ENCODE measurements at regions not wholly inside any gene's neighbourhood (a gene's known extent, or its start where the extent isn't known, plus 50 kb on each side); places are given as distances from the start of the nearest gene placed in this dataset.

DNA sequence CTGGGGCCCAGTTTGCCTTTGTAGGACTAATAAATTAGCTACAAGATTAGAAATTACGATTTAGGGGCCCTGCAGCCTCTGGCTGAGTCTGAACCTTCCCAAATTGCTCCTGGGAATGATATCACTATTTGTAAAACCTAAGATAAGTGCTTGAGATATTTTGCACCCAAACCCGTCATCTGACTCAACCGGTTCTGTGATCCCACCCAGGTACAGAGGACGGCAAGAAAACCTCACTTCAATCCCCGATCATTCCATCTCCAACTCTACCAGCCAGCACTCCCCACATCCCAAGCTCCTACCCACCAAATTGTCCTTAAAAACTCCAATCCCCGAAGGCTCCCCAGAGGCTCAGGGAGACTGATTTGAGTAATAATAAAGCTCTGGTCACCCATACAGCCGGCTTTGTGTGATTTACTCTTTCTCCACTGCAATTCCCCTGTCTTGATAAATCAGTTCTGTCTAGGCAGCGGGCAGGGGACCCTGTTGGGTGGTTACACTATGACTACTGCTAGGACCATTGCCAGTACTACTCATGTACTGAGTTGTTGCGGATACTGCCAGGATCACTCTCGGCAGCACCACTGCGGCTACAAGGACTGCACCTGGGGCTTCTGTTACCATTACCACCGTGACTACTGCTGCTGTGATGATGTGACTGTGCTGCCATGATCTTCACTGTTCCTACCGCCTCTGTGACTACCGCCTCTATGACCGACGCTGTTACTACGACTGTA is 73.1 kb downstream of the IRF8 start:
- Histone ChIP-seq H3K4me1 (ENCODE audit: control insufficient read depth, insufficient read depth, low read length) (peaks cover 42% of the 10 kb centered on the region), H3K27me3 (ENCODE audit: control insufficient read depth, insufficient read depth, low read length) (no peaks in the 10 kb centered on the region), H3K9me3 (ENCODE audit: control insufficient read depth, low read depth, low read length) (no peaks in the 10 kb centered on the region), H3K36me3 (ENCODE audit: control insufficient read depth, insufficient read depth, low read length) (no peaks in the 10 kb centered on the region), H3K4me3 (ENCODE audit: low read length) (no peak overlapping the region), H3K27ac (ENCODE audit: low read length) (peak overlapping the region; percentile 53)
- WGBS (ENCODE audit: insufficient coverage, low lambda C conversion rate), result 100% methylated on average over 1 of the region's 17 CpGs
- peak in 1 of 2 donors; percentile 70 for DNase-seq

DNA sequence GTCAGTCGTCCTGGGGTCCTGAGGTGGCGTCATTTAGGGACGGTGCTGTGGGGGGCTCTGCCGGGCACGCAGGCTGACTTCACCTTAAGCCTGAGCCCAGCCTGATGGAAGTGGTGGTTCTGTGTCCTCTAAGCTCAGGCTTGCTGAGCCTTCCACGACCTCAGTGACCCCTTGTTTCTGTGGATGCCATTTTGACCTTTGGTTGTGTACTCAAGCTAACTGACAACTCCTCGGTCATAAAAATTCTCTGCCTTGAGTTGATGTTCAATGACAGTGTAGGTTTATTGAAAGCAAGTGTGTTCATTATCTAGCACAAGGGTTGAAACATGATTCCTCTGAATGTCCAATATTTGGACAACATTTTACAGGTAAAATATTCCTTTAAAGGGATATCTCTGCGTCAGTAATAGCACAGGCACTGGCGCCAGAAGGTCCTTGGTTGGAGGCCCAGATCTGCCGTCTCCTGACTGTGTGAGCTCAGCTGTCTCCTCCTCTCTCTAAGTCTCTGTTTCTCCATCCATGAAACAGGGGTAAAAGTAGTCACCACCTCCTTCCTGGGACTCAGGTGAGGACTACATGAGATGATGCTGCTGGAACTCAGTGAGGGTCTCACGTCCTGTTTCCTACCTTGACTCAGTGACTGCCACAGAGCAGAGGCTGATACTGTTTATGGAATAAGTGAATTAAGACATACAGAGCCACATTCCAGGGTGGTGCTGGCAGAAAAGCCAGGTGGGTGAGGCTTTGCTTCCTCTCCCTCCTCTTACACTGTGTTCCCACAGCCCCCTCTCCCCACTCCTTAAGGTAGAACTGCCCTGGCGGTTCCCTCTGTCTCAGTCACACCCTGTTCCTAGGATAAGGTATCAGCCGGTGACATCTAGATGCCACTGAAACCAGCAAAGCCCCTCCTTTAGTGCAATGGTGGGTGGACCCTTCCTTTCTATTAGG is 75.7 kb downstream of the IRF8 start:
- H3K27ac ChIP-seq (ENCODE audit: low read length), result peak overlapping the region; percentile 58
- whole genome bisulfite sequencing (ENCODE audit: insufficient coverage, low lambda C conversion rate), result no CpG with 5 or more reads among the region's 13 CpGs
- H3K9me3 ChIP-seq (ENCODE audit: control insufficient read depth, low read depth, low read length), result peaks cover 2% of the 10 kb centered on the region
- peaks cover 42% of the 10 kb centered on the region for H3K4me1 ChIP-seq (ENCODE audit: control insufficient read depth, insufficient read depth, low read length)
- peak; percentile 75 to 88 for DNase-seq
- no peak overlapping the region for H3K4me3 ChIP-seq (ENCODE audit: low read length)
- H3K36me3 ChIP-seq (ENCODE audit: control insufficient read depth, insufficient read depth, low read length), result no peaks in the 10 kb centered on the region
- no peaks in the 10 kb centered on the region for H3K27me3 ChIP-seq (ENCODE audit: control insufficient read depth, insufficient read depth, low read length)

DNA sequence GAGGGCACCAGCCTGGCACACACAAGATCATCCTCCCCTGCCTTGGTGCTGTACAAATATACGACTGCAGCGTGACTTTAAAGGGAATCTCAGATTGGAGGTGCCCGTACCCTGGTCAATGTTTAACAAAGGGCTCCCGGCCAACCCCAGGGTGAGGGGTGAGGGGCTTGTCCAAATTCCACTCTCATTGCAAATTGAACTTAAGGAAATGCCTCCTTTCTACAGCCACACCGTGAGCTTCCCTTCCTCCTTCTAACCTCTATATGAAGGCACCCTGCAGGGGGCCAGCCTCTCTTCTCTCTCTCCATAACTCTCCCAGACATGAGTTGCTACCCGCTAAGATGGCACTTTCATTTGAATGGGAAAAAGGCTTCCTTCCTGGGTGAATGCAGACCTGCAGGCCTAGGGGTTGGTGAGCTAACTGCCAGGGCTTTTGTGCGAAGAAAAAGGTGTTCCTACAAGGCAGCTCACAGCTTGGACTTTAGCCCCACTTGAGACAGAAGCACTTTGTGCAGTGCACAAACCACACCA is 76.6 kb downstream of the IRF8 start:
- no peak overlapping the region for H3K4me3 ChIP-seq (ENCODE audit: low read length)
- H3K4me1 ChIP-seq (ENCODE audit: control insufficient read depth, insufficient read depth, low read length), result peaks cover 36% of the 10 kb centered on the region
- peak; percentile 47 to 88 for DNase-seq
- no peaks in the 10 kb centered on the region for H3K36me3 ChIP-seq (ENCODE audit: control insufficient read depth, insufficient read depth, low read length)
- H3K27ac ChIP-seq (ENCODE audit: low read length), result peak overlapping the region; percentile 58
- no CpG with 5 or more reads among the region's 7 CpGs for WGBS (ENCODE audit: insufficient coverage, low lambda C conversion rate)
- peaks cover 2% of the 10 kb centered on the region for H3K9me3 ChIP-seq (ENCODE audit: control insufficient read depth, low read depth, low read length)
- H3K27me3 ChIP-seq (ENCODE audit: control insufficient read depth, insufficient read depth, low read length), result no peaks in the 10 kb centered on the region

DNA sequence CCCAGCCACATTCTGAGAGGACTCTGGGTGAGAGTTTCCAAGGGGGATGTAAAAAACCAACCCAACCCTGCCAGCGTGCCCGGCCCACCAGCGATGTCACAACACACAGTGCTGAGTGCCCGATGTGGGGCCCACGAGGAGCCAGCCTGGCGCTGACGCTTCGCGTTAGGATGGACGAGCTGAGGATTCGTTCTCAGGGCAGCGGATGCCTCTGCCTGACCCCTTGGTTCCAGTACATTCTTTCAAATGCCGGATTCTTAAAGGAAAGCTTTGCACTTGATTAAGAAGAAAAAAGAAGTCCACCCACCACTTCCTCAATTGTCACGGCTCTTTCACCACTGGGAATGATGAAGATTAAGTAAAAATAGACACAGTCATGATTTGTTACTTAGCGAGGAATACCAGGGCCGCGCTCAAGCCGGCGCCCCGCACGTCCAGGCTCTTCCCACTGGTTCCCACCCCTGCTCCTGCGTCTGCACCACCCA is 79.4 kb downstream of the IRF8 start:
- no CpG with 5 or more reads among the region's 22 CpGs for WGBS (ENCODE audit: insufficient coverage, low lambda C conversion rate)
- H3K27me3 ChIP-seq (ENCODE audit: control insufficient read depth, insufficient read depth, low read length), result no peaks in the 10 kb centered on the region
- no peak overlapping the region for H3K27ac ChIP-seq (ENCODE audit: low read length)
- no peak overlapping the region for H3K4me3 ChIP-seq (ENCODE audit: low read length)
- peaks cover 25% of the 10 kb centered on the region for H3K4me1 ChIP-seq (ENCODE audit: control insufficient read depth, insufficient read depth, low read length)
- DNase-seq, result no peak
- H3K9me3 ChIP-seq (ENCODE audit: control insufficient read depth, low read depth, low read length), result peaks cover 2% of the 10 kb centered on the region
- H3K36me3 ChIP-seq (ENCODE audit: control insufficient read depth, insufficient read depth, low read length), result no peaks in the 10 kb centered on the region

DNA sequence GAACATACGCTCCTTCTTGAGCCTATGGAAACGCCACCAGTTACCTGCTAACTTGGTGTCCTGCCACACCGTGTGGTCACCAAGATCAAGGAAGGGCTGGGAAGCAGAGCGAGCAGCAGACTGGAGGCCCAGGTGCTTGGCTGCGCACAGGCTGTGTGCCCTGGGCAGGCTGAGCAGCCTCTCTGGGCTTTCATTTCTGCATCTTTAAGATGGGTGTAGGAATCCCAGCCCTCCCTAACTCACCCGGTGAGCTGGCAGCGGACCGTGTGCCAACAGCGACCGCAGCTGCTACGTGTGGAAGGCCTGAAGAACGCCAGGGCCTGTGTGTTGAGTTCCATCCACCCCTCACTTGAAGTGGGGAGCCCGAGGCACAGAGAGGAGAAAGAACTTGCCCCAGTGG is 80.0 kb downstream of the IRF8 start:
- H3K4me1 ChIP-seq (ENCODE audit: control insufficient read depth, insufficient read depth, low read length), result peaks cover 28% of the 10 kb centered on the region
- H3K9me3 ChIP-seq (ENCODE audit: control insufficient read depth, low read depth, low read length), result peaks cover 2% of the 10 kb centered on the region
- WGBS (ENCODE audit: insufficient coverage, low lambda C conversion rate), result no CpG with 5 or more reads among the region's 13 CpGs
- no peaks in the 10 kb centered on the region for H3K36me3 ChIP-seq (ENCODE audit: control insufficient read depth, insufficient read depth, low read length)
- H3K4me3 ChIP-seq (ENCODE audit: low read length), result no peak overlapping the region
- peaks cover 2% of the 10 kb centered on the region for H3K27me3 ChIP-seq (ENCODE audit: control insufficient read depth, insufficient read depth, low read length)
- no peak overlapping the region for H3K27ac ChIP-seq (ENCODE audit: low read length)
- DNase-seq, result no peak

DNA sequence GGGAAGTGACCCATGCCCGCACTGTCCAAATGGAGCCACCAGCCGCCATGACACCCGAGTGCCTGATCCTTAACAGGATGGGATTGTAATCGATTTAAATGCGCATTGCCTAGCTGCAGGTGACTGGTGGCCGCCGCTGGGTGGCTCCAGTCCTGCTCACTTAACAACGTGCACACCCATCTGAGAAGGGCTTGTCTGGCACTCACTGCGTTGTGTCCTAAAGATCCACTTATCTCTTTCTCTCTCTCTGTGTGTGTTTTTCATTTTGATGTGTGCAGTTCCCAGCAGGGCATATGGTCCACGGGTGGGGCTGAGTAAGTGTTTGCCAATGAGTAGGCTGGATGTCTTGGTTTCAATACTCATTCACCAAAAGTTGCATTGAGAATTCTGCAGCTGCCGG is 80.6 kb downstream of the IRF8 start:
- peak in 1 of 2 donors; percentile 44 for DNase-seq
- Histone ChIP-seq H3K4me1 (ENCODE audit: control insufficient read depth, insufficient read depth, low read length) (peaks cover 29% of the 10 kb centered on the region), H3K36me3 (ENCODE audit: control insufficient read depth, insufficient read depth, low read length) (no peaks in the 10 kb centered on the region), H3K9me3 (ENCODE audit: control insufficient read depth, low read depth, low read length) (peaks cover 2% of the 10 kb centered on the region), H3K4me3 (ENCODE audit: low read length) (no peak overlapping the region), H3K27ac (ENCODE audit: low read length) (no peak overlapping the region), H3K27me3 (ENCODE audit: control insufficient read depth, insufficient read depth, low read length) (peaks cover 2% of the 10 kb centered on the region)
- no CpG with 5 or more reads among the region's 11 CpGs for WGBS (ENCODE audit: insufficient coverage, low lambda C conversion rate)

DNA sequence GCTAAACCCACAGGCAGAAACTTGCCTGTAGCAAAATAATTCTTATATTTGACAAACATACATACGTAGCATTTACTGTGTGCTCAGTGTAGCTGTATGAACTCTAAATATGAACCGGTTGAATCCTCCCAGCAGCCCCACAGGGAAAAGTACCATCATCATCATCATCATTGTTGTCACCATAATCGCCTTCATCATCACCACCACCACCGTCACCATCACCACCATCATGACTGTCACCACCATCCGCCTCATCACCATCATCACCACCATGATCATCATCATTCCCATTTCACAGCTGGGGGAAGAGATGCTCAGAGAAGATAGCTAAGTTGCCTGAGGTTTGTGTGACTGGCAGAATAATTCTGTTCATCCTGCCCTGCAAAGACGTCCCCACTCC is 81.7 kb downstream of the IRF8 start:
- Histone ChIP-seq H3K36me3 (ENCODE audit: control insufficient read depth, insufficient read depth, low read length) (no peaks in the 10 kb centered on the region), H3K4me1 (ENCODE audit: control insufficient read depth, insufficient read depth, low read length) (peaks cover 29% of the 10 kb centered on the region), H3K4me3 (ENCODE audit: low read length) (no peak overlapping the region), H3K27ac (ENCODE audit: low read length) (no peak overlapping the region), H3K27me3 (ENCODE audit: control insufficient read depth, insufficient read depth, low read length) (peaks cover 2% of the 10 kb centered on the region), H3K9me3 (ENCODE audit: control insufficient read depth, low read depth, low read length) (peaks cover 2% of the 10 kb centered on the region)
- no CpG with 5 or more reads among the region's 6 CpGs for WGBS (ENCODE audit: insufficient coverage, low lambda C conversion rate)
- DNase-seq, result no peak

DNA sequence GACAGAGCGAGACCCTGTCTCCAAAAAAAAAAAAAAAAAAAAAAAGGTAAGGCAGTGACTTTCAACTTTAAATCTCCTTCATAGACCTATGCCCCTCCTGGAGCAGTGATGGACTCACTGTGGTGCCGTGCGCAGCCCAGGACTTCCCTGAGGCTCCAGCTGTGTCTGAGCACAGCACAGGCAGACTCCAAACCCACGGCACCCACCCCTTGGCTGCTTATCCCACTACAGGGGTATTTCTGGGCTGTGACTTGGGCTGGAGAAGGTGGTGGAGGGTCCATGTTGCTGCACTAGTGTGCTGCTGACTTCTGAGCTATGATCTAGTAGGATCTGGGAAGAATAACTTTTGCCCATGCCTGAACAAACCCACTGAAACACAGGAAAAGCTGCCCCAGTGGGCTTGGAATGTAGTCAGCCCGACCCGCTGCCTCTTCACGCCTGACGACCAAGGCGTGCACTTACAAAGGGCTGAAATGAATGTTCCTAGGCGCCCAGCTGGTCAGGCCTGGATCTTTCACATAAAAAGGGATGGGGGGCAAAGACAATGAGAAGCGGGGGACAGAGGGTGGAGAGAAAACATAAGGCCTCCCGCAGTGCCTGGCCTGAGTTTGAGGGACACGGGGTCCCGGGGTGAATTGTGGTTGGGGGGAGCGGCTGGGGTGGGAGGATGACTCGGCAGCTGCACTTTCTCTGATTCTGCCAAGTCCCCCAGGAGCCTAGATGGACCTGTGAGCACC is 83.0 kb downstream of the IRF8 start:
- Histone ChIP-seq H3K36me3 (ENCODE audit: control insufficient read depth, insufficient read depth, low read length) (no peaks in the 10 kb centered on the region), H3K9me3 (ENCODE audit: control insufficient read depth, low read depth, low read length) (peaks cover 2% of the 10 kb centered on the region), H3K4me3 (ENCODE audit: low read length) (no peak overlapping the region), H3K27ac (ENCODE audit: low read length) (no peak overlapping the region), H3K27me3 (ENCODE audit: control insufficient read depth, insufficient read depth, low read length) (peaks cover 2% of the 10 kb centered on the region), H3K4me1 (ENCODE audit: control insufficient read depth, insufficient read depth, low read length) (peaks cover 40% of the 10 kb centered on the region)
- WGBS (ENCODE audit: insufficient coverage, low lambda C conversion rate), result 93% methylated on average over 3 of the region's 16 CpGs
- DNase-seq, result no peak

DNA sequence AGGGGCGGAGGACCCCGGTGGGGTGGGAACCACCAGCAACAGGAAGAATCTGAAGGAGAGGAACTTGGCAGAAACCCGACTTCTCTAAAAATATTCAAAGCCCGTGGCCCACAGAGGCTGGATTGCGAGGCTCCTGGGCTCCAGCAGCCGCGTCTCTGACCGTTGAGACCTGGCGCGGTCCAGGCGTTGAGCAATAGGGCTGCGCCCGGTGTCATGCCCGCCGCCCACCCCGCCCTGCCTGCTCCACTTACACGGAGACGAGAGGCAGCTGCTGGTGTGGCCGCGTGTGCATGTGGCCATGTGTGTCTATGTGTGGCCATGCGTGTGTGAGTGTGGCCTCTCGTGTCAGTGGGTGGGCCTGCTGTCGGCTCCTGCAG is 83.6 kb downstream of the IRF8 start:
- H3K27ac ChIP-seq (ENCODE audit: low read length), result no peak overlapping the region
- H3K27me3 ChIP-seq (ENCODE audit: control insufficient read depth, insufficient read depth, low read length), result peaks cover 2% of the 10 kb centered on the region
- no peaks in the 10 kb centered on the region for H3K36me3 ChIP-seq (ENCODE audit: control insufficient read depth, insufficient read depth, low read length)
- H3K4me1 ChIP-seq (ENCODE audit: control insufficient read depth, insufficient read depth, low read length), result peaks cover 44% of the 10 kb centered on the region
- no CpG with 5 or more reads among the region's 23 CpGs for WGBS (ENCODE audit: insufficient coverage, low lambda C conversion rate)
- H3K4me3 ChIP-seq (ENCODE audit: low read length), result no peak overlapping the region
- peaks cover 2% of the 10 kb centered on the region for H3K9me3 ChIP-seq (ENCODE audit: control insufficient read depth, low read depth, low read length)
- no peak for DNase-seq

DNA sequence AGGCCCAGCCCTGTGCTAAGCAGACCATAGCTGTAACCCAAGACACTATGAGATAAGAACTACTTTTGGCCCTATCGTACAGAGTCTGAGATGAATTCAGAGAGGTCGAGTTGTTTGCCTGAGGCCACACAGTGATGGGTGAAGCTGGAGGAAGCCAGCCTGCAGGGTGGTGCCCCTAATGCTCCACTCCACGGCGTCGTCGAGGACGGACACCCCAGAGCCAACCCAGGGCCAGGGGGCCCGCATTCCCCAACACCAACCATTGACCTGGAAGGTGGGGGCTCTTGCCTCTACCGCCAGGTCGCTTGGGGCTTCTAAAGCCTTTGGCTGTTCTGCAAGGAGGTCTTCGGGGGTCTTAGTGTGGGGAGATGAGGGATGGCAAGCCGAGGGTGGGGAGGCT is 84.1 kb downstream of the IRF8 start:
- H3K4me3 ChIP-seq (ENCODE audit: low read length), result no peak overlapping the region
- no peak overlapping the region for H3K27ac ChIP-seq (ENCODE audit: low read length)
- H3K36me3 ChIP-seq (ENCODE audit: control insufficient read depth, insufficient read depth, low read length), result no peaks in the 10 kb centered on the region
- peaks cover 47% of the 10 kb centered on the region for H3K4me1 ChIP-seq (ENCODE audit: control insufficient read depth, insufficient read depth, low read length)
- peaks cover 2% of the 10 kb centered on the region for H3K9me3 ChIP-seq (ENCODE audit: control insufficient read depth, low read depth, low read length)
- no CpG with 5 or more reads among the region's 12 CpGs for WGBS (ENCODE audit: insufficient coverage, low lambda C conversion rate)
- no peak for DNase-seq
- peaks cover 2% of the 10 kb centered on the region for H3K27me3 ChIP-seq (ENCODE audit: control insufficient read depth, insufficient read depth, low read length)
